ENCODE measurements at regions not wholly inside any gene's neighbourhood (a gene's known extent, or its start where the extent isn't known, plus 50 kb on each side); places are given as distances from the start of the nearest gene placed in this dataset.

- TF ChIP-seq POLR2A (IDR thresholded peaks at IDR 0.05; ENCODE audit: low read length) (no peak), GATA1 (IDR thresholded peaks at IDR 0.05; ENCODE audit: low read depth, low read length) (no peak)
- DNase-seq = no peak
Observed at GRCh38 chr18:78736015-78736690, 243.5 kb upstream of the SALL3 start.

DNA sequence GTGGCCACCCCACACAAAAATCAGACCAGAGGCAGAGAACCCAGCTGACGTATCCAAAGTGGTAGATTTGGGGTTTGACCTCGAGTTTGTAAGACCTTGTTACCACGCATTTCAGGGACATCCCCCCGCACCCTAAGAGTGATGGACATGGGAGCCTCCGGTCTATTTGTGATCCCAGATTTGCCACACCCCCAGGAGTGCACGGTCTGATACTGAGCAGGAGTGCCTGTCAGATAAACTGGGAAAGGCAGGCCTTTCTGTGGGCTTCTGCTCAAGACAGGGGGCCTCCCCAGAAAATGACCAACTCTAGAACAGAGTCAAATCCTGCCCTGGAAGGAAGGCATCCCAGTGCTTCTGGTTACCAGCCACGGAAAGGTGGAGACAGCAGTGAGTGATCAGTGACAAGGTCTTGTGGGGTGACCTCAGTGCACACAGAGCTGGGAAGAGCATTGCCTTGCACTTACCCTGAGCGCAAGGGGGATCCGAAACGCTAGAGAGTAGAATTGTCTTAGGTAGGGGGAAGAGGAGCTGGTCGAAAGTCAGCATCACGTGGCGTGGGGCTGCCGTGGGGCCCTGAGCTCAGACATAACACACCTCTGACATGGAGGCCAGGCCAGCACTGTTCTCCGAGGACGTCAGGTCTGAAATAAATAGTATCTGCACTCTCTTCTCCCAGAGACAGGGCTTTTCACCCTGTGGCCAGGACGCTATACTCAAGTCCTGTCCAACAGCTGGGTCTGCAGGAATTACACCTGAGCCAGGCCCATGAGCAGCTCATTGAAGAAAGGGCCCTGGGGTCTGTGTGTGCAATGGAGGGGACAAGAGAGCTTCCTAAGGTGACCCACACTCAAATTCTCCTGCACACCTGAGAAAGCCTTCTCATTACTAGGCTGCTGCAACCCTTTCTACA lies 242.4 kb upstream of the SALL3 start:
- TF ChIP-seq GATA1 (IDR thresholded peaks at IDR 0.05; ENCODE audit: low read depth, low read length) (no peak), POLR2A (IDR thresholded peaks at IDR 0.05; ENCODE audit: low read length) (no peak)
- DNase-seq = no peak

DNA sequence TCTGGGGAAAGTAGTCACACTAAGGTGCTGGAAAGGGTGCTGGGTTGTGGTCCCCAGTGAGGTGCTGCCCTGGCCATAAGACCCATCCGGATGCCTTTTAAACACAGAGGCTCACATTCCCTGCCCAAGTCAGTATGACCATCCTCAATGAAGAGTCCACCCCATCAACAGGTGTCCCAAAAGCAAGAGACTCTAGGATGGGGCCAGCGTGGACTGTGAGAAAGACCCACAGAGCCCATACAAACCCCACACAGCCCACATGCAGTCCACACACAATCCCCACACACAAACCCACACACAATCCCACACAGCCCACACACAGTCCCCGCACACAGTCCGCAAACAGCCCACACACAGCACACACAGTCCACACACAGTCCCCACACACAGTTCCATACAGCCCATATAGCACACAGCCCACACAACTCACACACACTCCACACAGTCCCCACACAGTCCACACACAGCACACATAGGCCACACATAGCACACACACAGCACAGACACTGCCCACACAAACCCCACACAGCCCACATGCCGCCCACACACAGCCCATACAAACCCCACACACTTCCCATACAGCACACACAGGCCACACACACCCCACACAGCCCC lies 241.4 kb upstream of the SALL3 start:
- DNase-seq = no peak
- no peak for TF ChIP-seq GATA1 (IDR thresholded peaks at IDR 0.05; ENCODE audit: low read depth, low read length)
- TF ChIP-seq POLR2A (IDR thresholded peaks at IDR 0.05; ENCODE audit: low read length) = no peak

DNA sequence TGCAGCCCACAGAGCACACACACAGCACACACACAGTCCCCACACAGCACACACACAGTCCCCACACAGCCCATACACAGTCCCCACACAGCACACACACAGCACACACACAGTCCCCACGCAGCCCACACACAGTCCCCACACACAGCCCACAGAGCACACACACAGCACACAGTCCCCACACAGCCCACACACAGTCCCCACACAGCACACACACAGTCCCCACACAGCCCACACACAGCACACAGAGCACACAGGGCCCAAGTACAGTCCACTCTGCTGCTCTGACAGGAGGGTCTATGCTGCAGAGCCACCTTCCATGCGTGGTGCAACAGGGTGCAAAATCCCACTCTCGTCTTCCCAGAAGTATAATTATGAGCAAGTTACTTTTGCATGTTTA lies 240.5 kb upstream of the SALL3 start:
- DNase-seq = no peak
- TF ChIP-seq POLR2A (IDR thresholded peaks at IDR 0.05; ENCODE audit: low read length) (no peak), GATA1 (IDR thresholded peaks at IDR 0.05; ENCODE audit: low read depth, low read length) (no peak)

- no peak for DNase-seq
- TF ChIP-seq GATA1 (IDR thresholded peaks at IDR 0.05; ENCODE audit: low read depth, low read length) (no peak), POLR2A (IDR thresholded peaks at IDR 0.05; ENCODE audit: low read length) (no peak)
Observed at GRCh38 chr18:78739882-78740677, 239.5 kb upstream of the SALL3 start.

- no peak for TF ChIP-seq GATA1 (IDR thresholded peaks at IDR 0.05; ENCODE audit: low read depth, low read length)
- TF ChIP-seq POLR2A (IDR thresholded peaks at IDR 0.05; ENCODE audit: low read length) = no peak
- no peak for DNase-seq
Observed at GRCh38 chr18:78740876-78741275, 238.7 kb upstream of the SALL3 start.

DNA sequence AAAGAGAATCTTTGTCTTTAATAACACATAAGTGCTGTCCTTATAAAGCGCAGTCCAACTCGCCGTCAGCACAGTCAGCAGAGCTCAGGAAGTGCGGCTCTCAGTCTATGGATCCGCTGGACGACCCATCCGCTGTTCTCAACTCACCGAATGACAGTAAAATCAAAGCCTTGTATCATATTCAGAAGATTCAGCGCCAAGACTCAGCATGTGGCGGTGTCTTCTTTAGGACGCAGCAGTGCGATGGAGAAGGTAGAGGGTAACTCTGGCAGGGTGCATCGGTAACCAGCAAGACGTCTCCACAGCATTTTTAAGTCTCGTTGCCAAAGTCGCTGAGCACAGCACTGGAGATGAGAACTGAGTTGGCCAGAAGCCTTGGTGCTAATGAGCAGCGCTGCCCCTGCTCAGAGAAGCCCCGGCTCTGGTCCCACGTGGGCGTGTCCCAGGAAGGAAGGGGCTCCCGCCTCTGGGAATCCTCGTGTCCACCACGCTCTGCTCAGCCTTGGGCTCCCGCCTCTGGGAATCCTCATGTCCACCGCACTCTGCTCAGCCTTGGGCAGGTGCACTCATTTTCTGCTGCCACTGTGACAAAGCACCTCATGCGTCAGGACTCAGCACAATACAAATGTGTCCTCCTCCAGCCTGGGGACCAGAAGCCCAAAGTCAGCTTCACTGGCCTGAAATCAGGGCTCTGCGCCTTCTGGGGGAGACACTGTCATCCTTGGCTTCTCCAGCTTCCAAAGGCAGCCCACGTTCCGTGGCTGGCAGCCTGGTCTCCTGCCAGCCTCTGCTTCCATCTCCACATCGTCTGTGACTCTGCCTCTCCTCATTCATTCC lies 238.0 kb upstream of the SALL3 start:
- no peak for DNase-seq
- TF ChIP-seq GATA1 (IDR thresholded peaks at IDR 0.05; ENCODE audit: low read depth, low read length) = no peak
- no peak for TF ChIP-seq POLR2A (IDR thresholded peaks at IDR 0.05; ENCODE audit: low read length)

GRCh38 chr18:78742218-78742745 lies 237.3 kb upstream of the SALL3 start:
- no peak for DNase-seq
- TF ChIP-seq GATA1 (IDR thresholded peaks at IDR 0.05; ENCODE audit: low read depth, low read length) = no peak
- TF ChIP-seq POLR2A (IDR thresholded peaks at IDR 0.05; ENCODE audit: low read length) = no peak

DNA sequence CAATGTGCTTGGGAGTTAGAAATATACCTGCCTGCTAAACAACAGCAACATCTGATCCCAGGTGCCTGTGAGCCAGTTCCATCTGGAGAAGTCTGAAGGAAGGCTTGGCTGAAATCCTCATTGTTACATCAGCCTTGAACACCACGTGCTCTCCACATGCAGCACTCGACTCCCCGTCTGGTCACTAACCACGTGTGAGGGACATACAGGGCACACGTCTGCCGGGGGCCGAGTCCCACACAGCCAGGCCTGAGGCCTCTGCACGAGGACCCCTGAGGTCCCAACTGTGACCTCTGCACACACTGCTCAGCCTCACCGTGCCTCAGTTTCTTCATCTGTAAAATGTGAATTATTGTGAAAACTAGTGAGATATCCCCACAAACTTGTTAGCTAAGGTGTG lies 236.5 kb upstream of the SALL3 start:
- no peak for TF ChIP-seq POLR2A (IDR thresholded peaks at IDR 0.05; ENCODE audit: low read length)
- DNase-seq = no peak

DNA sequence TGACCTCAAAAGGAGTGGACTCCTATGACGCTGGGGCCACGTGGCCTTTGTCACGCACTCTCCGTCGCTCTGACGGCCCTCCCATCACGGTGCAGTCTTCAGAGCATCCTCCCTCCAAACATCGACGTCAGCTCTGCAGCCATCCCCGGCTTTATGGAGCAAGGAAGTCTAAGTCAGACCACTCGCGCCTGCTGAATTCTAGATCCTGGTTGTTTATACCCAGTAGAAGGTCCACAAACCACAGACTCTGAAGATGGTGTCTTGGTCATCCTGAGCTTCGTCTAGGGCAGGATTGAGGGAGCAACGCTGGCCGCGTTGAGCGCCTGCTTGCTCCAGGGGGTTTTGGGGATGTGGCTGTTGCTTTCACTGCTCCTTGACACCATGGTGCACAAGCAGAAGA lies 228.0 kb upstream of the SALL3 start:
- no peak for TF ChIP-seq POLR2A (IDR thresholded peaks at IDR 0.05; ENCODE audit: low read length)
- TF ChIP-seq GATA1 (IDR thresholded peaks at IDR 0.05; ENCODE audit: low read depth, low read length) = no peak
- DNase-seq = no peak

- DNase-seq = no peak
- TF ChIP-seq GATA1 (IDR thresholded peaks at IDR 0.05; ENCODE audit: low read depth, low read length) (no peak), POLR2A (IDR thresholded peaks at IDR 0.05; ENCODE audit: low read length) (no peak)
Observed at GRCh38 chr18:78753240-78753639, 226.4 kb upstream of the SALL3 start.

- DNase-seq = no peak
- TF ChIP-seq POLR2A (IDR thresholded peaks at IDR 0.05; ENCODE audit: low read length) (no peak), GATA1 (IDR thresholded peaks at IDR 0.05; ENCODE audit: low read depth, low read length) (no peak)
Observed at GRCh38 chr18:78754311-78755043, 225.1 kb upstream of the SALL3 start.

Data from erythroblast (primary cell).